Sigmoid colon (tissue), 4 donors: ENCODE measurements at regions not wholly inside any gene's neighbourhood (a gene's known extent, or its start where the extent isn't known, plus 50 kb on each side); places are given as distances from the start of the nearest gene placed in this dataset.

Experiments used
- CTCF ChIP-seq, 4 experiments: fragments of 450-650 bp in 3 of 4; fragments of 200-600 bp in 1 of 4; IDR thresholded peaks; one replicate each; pipeline ENCODE4 v1.5.1; 2016 to 2019; ENCODE audit warnings: antibody characterized with exemption in 4 of 4, mild to moderate bottlenecking in 3 of 4, moderate library complexity in 2 of 4
- EP300 ChIP-seq, 4 donors: sonication (generic); formaldehyde crosslinking; IDR thresholded peaks; one replicate each; pipeline ENCODE4 v1.6.1; 2017; ENCODE audit warnings: antibody characterized with exemption in 4 of 4
- POLR2A ChIP-seq, 2 donors: fragments of 450-650 bp; IDR thresholded peaks; one replicate each; pipeline ENCODE4 v1.6.1; 2016; ENCODE audit warnings: antibody characterized with exemption in 2 of 2, mild to moderate bottlenecking in 2 of 2, moderate library complexity in 2 of 2
- POLR2AphosphoS5 ChIP-seq, 4 donors: sonication (generic); formaldehyde crosslinking; IDR thresholded peaks; one replicate each; pipeline ENCODE4 v1.6.1; 2017; ENCODE audit warnings: antibody characterized with exemption in 4 of 4

GRCh38 chr5:86997516-86997915 is 270.2 kb upstream of the RASA1 start:
- TF ChIP-seq POLR2A (IDR thresholded peaks at IDR 0.05), result no peak
- no peak for TF ChIP-seq CTCF (IDR thresholded peaks at IDR 0.05)
- TF ChIP-seq EP300 (IDR thresholded peaks at IDR 0.05), result no peak
- no peak for TF ChIP-seq POLR2AphosphoS5 (IDR thresholded peaks at IDR 0.05)
